ENCODE measurements at regions not wholly inside any gene's neighbourhood (a gene's known extent, or its start where the extent isn't known, plus 50 kb on each side); places are given as distances from the start of the nearest gene placed in this dataset.

GRCh38 chr2:18473241-18474181, 86.9 kb downstream of the RDH14 start:
- no peak for TF ChIP-seq CTCF (IDR thresholded peaks at IDR 0.05)
- TF ChIP-seq EZH2 (IDR thresholded peaks at IDR 0.05; ENCODE audit: borderline replicate concordance, insufficient read depth, low read depth, low read length, poor library complexity, severe bottlenecking), result no peak

Measured in B cell (primary cell).